ENCODE measurements at regions not wholly inside any gene's neighbourhood (a gene's known extent, or its start where the extent isn't known, plus 50 kb on each side); places are given as distances from the start of the nearest gene placed in this dataset.

GRCh38 chr5:126707080-126707479 is 69.9 kb upstream of the LMNB1 start:
- Mint-ChIP-seq H3K9me3 (peaks cover 9% of the 10 kb centered on the region), H3K4me1 (no peaks in the 10 kb centered on the region), H3K27ac (no peak overlapping the region), H3K27me3 (no peaks in the 10 kb centered on the region), H3K4me3 (no peak overlapping the region), H3K36me3 (ENCODE audit: low read depth) (peaks cover 6% of the 10 kb centered on the region)
- ChIA-PET CTCF (interaction anchor here (0.6 to 1.0 kb wide), 2 partner anchors 19 to 94 kb away, joined by 3 read pairs; no protein-coding TSS in a partner anchor), POLR2A (no interaction called here)
- DNase-seq = no peak

- Mint-ChIP-seq H3K9me3 (no peaks in the 10 kb centered on the region), H3K27ac (no peak overlapping the region), H3K4me1 (peaks cover 3% of the 10 kb centered on the region), H3K36me3 (ENCODE audit: low read depth) (no peaks in the 10 kb centered on the region), H3K27me3 (no peaks in the 10 kb centered on the region), H3K4me3 (no peak overlapping the region)
- ChIA-PET CTCF (interaction anchor here (0.6 kb wide), 1 partner anchor 9 kb away, joined by 3 read pairs; no protein-coding TSS in a partner anchor), POLR2A (no interaction called here)
- no peak for DNase-seq
Observed at GRCh38 chr5:126715765-126716164, 61.2 kb upstream of the LMNB1 start.

- POLR2A ChIA-PET = no interaction called here
- Mint-ChIP-seq H3K36me3 (ENCODE audit: low read depth) (no peaks in the 10 kb centered on the region), H3K4me1 (peaks cover 3% of the 10 kb centered on the region), H3K27ac (no peak overlapping the region), H3K27me3 (no peaks in the 10 kb centered on the region), H3K4me3 (no peak overlapping the region), H3K9me3 (no peaks in the 10 kb centered on the region)
- CTCF ChIA-PET = no interaction called here
- DNase-seq = no peak
Observed at GRCh38 chr5:126716861-126717260, 60.1 kb upstream of the LMNB1 start.

- Mint-ChIP-seq H3K27ac (no peak overlapping the region), H3K4me1 (peaks cover 3% of the 10 kb centered on the region), H3K4me3 (no peak overlapping the region), H3K36me3 (ENCODE audit: low read depth) (no peaks in the 10 kb centered on the region), H3K27me3 (no peaks in the 10 kb centered on the region), H3K9me3 (no peaks in the 10 kb centered on the region)
- ChIA-PET POLR2A (interaction anchor here (0.6 kb wide), 1 partner anchor 286 kb away, joined by 6 read pairs; no protein-coding TSS in a partner anchor), CTCF (interaction anchor here (1.1 to 2.2 kb wide), 2 partner anchors 12 to 60 kb away, joined by 3 to 7 read pairs; no protein-coding TSS in a partner anchor)
- no peak for DNase-seq
Observed at GRCh38 chr5:126718236-126718868, 58.6 kb upstream of the LMNB1 start.

- CTCF ChIA-PET = no interaction called here
- no peak for DNase-seq
Observed at GRCh38 chr5:126720369-126720768, 56.6 kb upstream of the LMNB1 start.

GRCh38 chr5:126723643-126724042 is 53.3 kb upstream of the LMNB1 start:
- H3K27ac Mint-ChIP-seq = no peak overlapping the region
- POLR2A ChIA-PET = no interaction called here
- H3K9me3 Mint-ChIP-seq = peaks cover 8% of the 10 kb centered on the region
- no peaks in the 10 kb centered on the region for H3K36me3 Mint-ChIP-seq (ENCODE audit: low read depth)
- H3K4me3 Mint-ChIP-seq = no peak overlapping the region
- H3K4me1 Mint-ChIP-seq = no peaks in the 10 kb centered on the region
- no peaks in the 10 kb centered on the region for H3K27me3 Mint-ChIP-seq
- no peak for DNase-seq
- CTCF ChIA-PET = interaction anchor here (0.7 to 1.7 kb wide), 5 partner anchors 16 to 33 kb away, joined by 3 to 6 read pairs (median 3); no protein-coding TSS in a partner anchor

More at GRCh38 chr5:126720369-126720768, 56.6 kb upstream of the LMNB1 start:
- peaks cover 6% of the 10 kb centered on the region for H3K9me3 Mint-ChIP-seq
- no peaks in the 10 kb centered on the region for H3K27me3 Mint-ChIP-seq
- POLR2A ChIA-PET = no interaction called here
- peaks cover 3% of the 10 kb centered on the region for H3K4me1 Mint-ChIP-seq
- H3K36me3 Mint-ChIP-seq (ENCODE audit: low read depth) = no peaks in the 10 kb centered on the region
- H3K4me3 Mint-ChIP-seq = no peak overlapping the region
- no peak overlapping the region for H3K27ac Mint-ChIP-seq
